ENCODE measurements at regions not wholly inside any gene's neighbourhood (a gene's known extent, or its start where the extent isn't known, plus 50 kb on each side); places are given as distances from the start of the nearest gene placed in this dataset.

GRCh38 chr20:50363479-50363878 is 146.7 kb upstream of the PTPN1 start:
- no peak for DNase-seq

- no peak for DNase-seq
Measured at GRCh38 chr20:50364542-50364941, 145.6 kb upstream of the PTPN1 start.

- peak; percentile 91 for DNase-seq
Measured at GRCh38 chr20:50366270-50367103, 143.7 kb upstream of the PTPN1 start.

GRCh38 chr20:50367104-50367674 is 143.0 kb upstream of the PTPN1 start:
- DNase-seq = no peak

- no peak for DNase-seq
Measured at GRCh38 chr20:50367739-50368375, 142.3 kb upstream of the PTPN1 start.

GRCh38 chr20:50368386-50368785 is 141.8 kb upstream of the PTPN1 start:
- DNase-seq = no peak

- DNase-seq = no peak
Measured at GRCh38 chr20:50368813-50369224, 141.4 kb upstream of the PTPN1 start.

- peak; percentile 57 for DNase-seq
Measured at GRCh38 chr20:50369225-50370035, 140.8 kb upstream of the PTPN1 start.

GRCh38 chr20:50370036-50370566 is 140.1 kb upstream of the PTPN1 start:
- no peak for DNase-seq

GRCh38 chr20:50371878-50372769 is 138.1 kb upstream of the PTPN1 start:
- DNase-seq = no peak

GRCh38 chr20:50372770-50373088 is 137.5 kb upstream of the PTPN1 start:
- no peak for DNase-seq

GRCh38 chr20:50373674-50374286 is 136.4 kb upstream of the PTPN1 start:
- DNase-seq = no peak

GRCh38 chr20:50374541-50375078 is 135.6 kb upstream of the PTPN1 start:
- DNase-seq = no peak

GRCh38 chr20:50376179-50376887 is 133.8 kb upstream of the PTPN1 start:
- no peak for DNase-seq

GRCh38 chr20:50376888-50377459 is 133.2 kb upstream of the PTPN1 start:
- DNase-seq = no peak

GRCh38 chr20:50378170-50379000 is 131.8 kb upstream of the PTPN1 start:
- no peak for DNase-seq

GRCh38 chr20:50379049-50379990 is 130.9 kb upstream of the PTPN1 start:
- peak; percentile 11 for DNase-seq

Data from NCI-H1092 (cell line).